SK-N-MC (cell line): ENCODE measurements at regions not wholly inside any gene's neighbourhood (a gene's known extent, or its start where the extent isn't known, plus 50 kb on each side); places are given as distances from the start of the nearest gene placed in this dataset.

Experiments used
- EZH2 ChIP-seq: fragments of 200-600 bp; sonication (generic); IDR thresholded peaks from one replicate; pipeline ENCODE4 v1.6.1; 2017; ENCODE audit warnings: antibody characterized with exemption
- POLR2AphosphoS5 ChIP-seq: IDR thresholded peaks from 2 replicates; pipeline ENCODE4 v1.6.1; 2012; ENCODE audit warnings: mild to moderate bottlenecking, low read depth, low read length, borderline replicate concordance

GRCh38 chr13:39926345-39926744 lies 270.9 kb downstream of the COG6 start:
- TF ChIP-seq EZH2 (no peak), POLR2AphosphoS5 (no peak)
